ENCODE measurements at regions not wholly inside any gene's neighbourhood (a gene's known extent, or its start where the extent isn't known, plus 50 kb on each side); places are given as distances from the start of the nearest gene placed in this dataset.

- TF ChIP-seq GATA2 (IDR thresholded peaks at IDR 0.05; ENCODE audit: low read depth, low read length) (no peak), GATA3 (IDR thresholded peaks at IDR 0.05; ENCODE audit: low read depth, low read length) (no peak)
Observed at GRCh38 chr11:8839957-8840945, 70.7 kb upstream of the AKIP1 start.

Data from SH-SY5Y (cell line).